Gastroesophageal sphincter (tissue), 4 donors: ENCODE measurements at regions not wholly inside any gene's neighbourhood (a gene's known extent, or its start where the extent isn't known, plus 50 kb on each side); places are given as distances from the start of the nearest gene placed in this dataset.

ENCODE experiments used
- ATAC-seq: fragments of 150-250 bp; one replicate; pipeline ENCODE4 v1.9.1; 2016; ENCODE audit warnings: mild to moderate bottlenecking, moderate library complexity
- H3K27ac ChIP-seq, 4 donors: fragments of 200-600 bp; sonication (generic) in 3 of 4; 1 replicate in 3 of 4; 2 replicates in 1 of 4; pipeline ENCODE4 v1.5.1; 2016 to 2019
- H3K27me3 ChIP-seq: fragments of 200-600 bp; sonication (generic); one replicate; pipeline ENCODE4 v1.5.1; 2019
- H3K36me3 ChIP-seq, 2 donors: fragments of 200-600 bp; sonication (generic); one replicate each; pipeline ENCODE4 v1.5.1; 2019; ENCODE audit warnings: control low read depth in 1 of 2
- H3K4me1 ChIP-seq, 3 donors: fragments of 200-600 bp; sonication (generic); 1 replicate in 2 of 3; 2 replicates in 1 of 3; pipeline ENCODE4 v1.5.1; 2016 to 2019; ENCODE audit warnings: control low read depth in 2 of 3
- H3K4me3 ChIP-seq, 2 donors: fragments of 200-600 bp; sonication (generic); one replicate each; pipeline ENCODE4 v1.5.1; 2019; ENCODE audit warnings: mild to moderate bottlenecking in 1 of 2, moderate library complexity in 1 of 2
- H3K9me3 ChIP-seq, 3 donors: fragments of 200-600 bp; sonication (generic); one replicate each; pipeline ENCODE4 v1.5.1; 2017 to 2019; ENCODE audit warnings: control low read depth in 2 of 3
- CTCF ChIP-seq, 4 experiments: fragments of 200-600 bp in 2 of 4; fragments of 450-650 bp in 2 of 4; sonication (generic) in 1 of 4; IDR thresholded peaks; one replicate each; pipeline ENCODE4 v1.5.1; 2017 to 2019; ENCODE audit warnings: antibody characterized with exemption in 4 of 4, mild to moderate bottlenecking in 2 of 4, moderate library complexity in 2 of 4
- EP300 ChIP-seq: sonication (generic); formaldehyde crosslinking; IDR thresholded peaks from one replicate; pipeline ENCODE4 v1.6.1; 2017; ENCODE audit warnings: antibody characterized with exemption, mild to moderate bottlenecking
- POLR2A ChIP-seq, 2 donors: fragments of 450-650 bp; IDR thresholded peaks; one replicate each; pipeline ENCODE4 v1.6.1; 2017; ENCODE audit warnings: antibody characterized with exemption in 2 of 2, mild to moderate bottlenecking in 2 of 2, moderate library complexity in 1 of 2
- POLR2AphosphoS5 ChIP-seq: sonication (generic); formaldehyde crosslinking; IDR thresholded peaks from one replicate; pipeline ENCODE4 v1.6.1; 2017; ENCODE audit warnings: antibody characterized with exemption
- WGBS, 2 donors: methylation state at CpG; one replicate each; pipeline ENCODE4 v1.1.5; 2018; ENCODE audit warnings: low coverage in 1 of 2; 5-methylcytosine and 5-hydroxymethylcytosine counted together

- H3K4me3 ChIP-seq: no peak overlapping the region
- H3K9me3 ChIP-seq: no peaks in the 10 kb centered on the region
- H3K36me3 ChIP-seq: no peaks in the 10 kb centered on the region
- no peak for ATAC-seq
- no peaks in the 10 kb centered on the region for H3K27me3 ChIP-seq
- TF ChIP-seq EP300 (no peak), POLR2AphosphoS5 (no peak), CTCF (IDR thresholded peaks at IDR 0.05) (no peak), POLR2A (IDR thresholded peaks at IDR 0.05) (no peak)
- WGBS, 2 donors: 50 to 62% methylated on average over 2 of the region's 2 CpGs
- H3K27ac ChIP-seq: no peak overlapping the region
- no peaks in the 10 kb centered on the region for H3K4me1 ChIP-seq
Observed at GRCh38 chr9:107881626-107882300, 392.2 kb upstream of the KLF4 start.

- H3K27ac ChIP-seq: no peak overlapping the region
- no peak for TF ChIP-seq CTCF (IDR thresholded peaks at IDR 0.05)
- TF ChIP-seq POLR2A (IDR thresholded peaks at IDR 0.05): no peak
- no peak for TF ChIP-seq EP300
- no peak for TF ChIP-seq POLR2AphosphoS5
- ATAC-seq: no peak
- no peak overlapping the region for H3K4me3 ChIP-seq
- no peaks in the 10 kb centered on the region for H3K27me3 ChIP-seq
- H3K9me3 ChIP-seq: no peaks in the 10 kb centered on the region
- 95 to 100% methylated on average over 1 to 2 of the region's 2 CpGs for WGBS, 2 donors
- no peaks in the 10 kb centered on the region for H3K36me3 ChIP-seq
- H3K4me1 ChIP-seq: no peaks in the 10 kb centered on the region
Observed at GRCh38 chr9:107878462-107878861, 388.9 kb upstream of the KLF4 start.

GRCh38 chr9:107875571-107875980 is 386.0 kb upstream of the KLF4 start:
- no peak for ATAC-seq
- TF ChIP-seq CTCF (IDR thresholded peaks at IDR 0.05) (no peak), POLR2A (IDR thresholded peaks at IDR 0.05) (no peak), POLR2AphosphoS5 (no peak), EP300 (no peak)
- no peaks in the 10 kb centered on the region for H3K9me3 ChIP-seq
- H3K4me3 ChIP-seq: no peak overlapping the region
- 93 to 100% methylated on average over 6 to 9 of the region's 9 CpGs for WGBS, 2 donors
- H3K4me1 ChIP-seq: no peaks in the 10 kb centered on the region
- H3K36me3 ChIP-seq: no peaks in the 10 kb centered on the region
- no peaks in the 10 kb centered on the region for H3K27me3 ChIP-seq
- H3K27ac ChIP-seq: no peak overlapping the region

GRCh38 chr9:107874591-107875369 is 385.2 kb upstream of the KLF4 start:
- 74 to 75% methylated on average over 12 to 13 of the region's 14 CpGs for WGBS, 2 donors
- no peaks in the 10 kb centered on the region for H3K36me3 ChIP-seq
- H3K4me3 ChIP-seq: no peak overlapping the region
- no peaks in the 10 kb centered on the region for H3K27me3 ChIP-seq
- no peaks in the 10 kb centered on the region for H3K4me1 ChIP-seq
- no peak for ATAC-seq
- no peak overlapping the region for H3K27ac ChIP-seq
- H3K9me3 ChIP-seq: no peaks in the 10 kb centered on the region
- TF ChIP-seq POLR2A (IDR thresholded peaks at IDR 0.05) (no peak), POLR2AphosphoS5 (no peak)

GRCh38 chr9:107874137-107874536 is 384.6 kb upstream of the KLF4 start:
- Histone ChIP-seq H3K27ac (no peak overlapping the region), H3K4me1 (no peaks in the 10 kb centered on the region), H3K27me3 (no peaks in the 10 kb centered on the region), H3K4me3 (no peak overlapping the region), H3K9me3 (no peaks in the 10 kb centered on the region), H3K36me3 (no peaks in the 10 kb centered on the region)
- TF ChIP-seq POLR2A (IDR thresholded peaks at IDR 0.05) (no peak), CTCF (IDR thresholded peaks at IDR 0.05) (no peak), POLR2AphosphoS5 (no peak), EP300 (no peak)
- 76 to 83% methylated on average over 3 of the region's 3 CpGs for WGBS, 2 donors
- ATAC-seq: no peak
